ENCODE measurements at regions not wholly inside any gene's neighbourhood (a gene's known extent, or its start where the extent isn't known, plus 50 kb on each side); places are given as distances from the start of the nearest gene placed in this dataset.

DNA sequence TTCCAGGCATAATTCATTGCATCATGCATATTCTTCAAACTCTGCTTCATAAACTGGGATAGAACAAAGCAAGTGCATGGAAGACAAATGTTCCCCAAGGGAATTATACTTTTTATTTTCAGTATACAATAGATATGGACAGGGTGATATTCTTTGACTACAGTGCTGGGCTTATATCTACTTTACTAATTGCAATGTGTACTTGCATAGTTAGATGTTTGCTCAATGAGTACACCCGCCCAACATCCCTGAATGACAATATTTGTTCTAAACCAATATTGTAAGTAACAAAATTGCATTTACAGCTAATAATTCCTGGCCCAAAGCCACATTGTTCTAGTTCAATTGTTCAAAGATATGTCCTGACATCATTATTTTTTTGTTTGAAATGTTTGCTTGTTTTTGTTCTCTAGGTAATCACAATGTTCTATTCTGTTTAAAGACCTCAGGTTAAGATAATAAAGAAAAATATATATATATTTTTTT lies 171.4 kb downstream of the PTN start:
- no peak for DNase-seq

DNA sequence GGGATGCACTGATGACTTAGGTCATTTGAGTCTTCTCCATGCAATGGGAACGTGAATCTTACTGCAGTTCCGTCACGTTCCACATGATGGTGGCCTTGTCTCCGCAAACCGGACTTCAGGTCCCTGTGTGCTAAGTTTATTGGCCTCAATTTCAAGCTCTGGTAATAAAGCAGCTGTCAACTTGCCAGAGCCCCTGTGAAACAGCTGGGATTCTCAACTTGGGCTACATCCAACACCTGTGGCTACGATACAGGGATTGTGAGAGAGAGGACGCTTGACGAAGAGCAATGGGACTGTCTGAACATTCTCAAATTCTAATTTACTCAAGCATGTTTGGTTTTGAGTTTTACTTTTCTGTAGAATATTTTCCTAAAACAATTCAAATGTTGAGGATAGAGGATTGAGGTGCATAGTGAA lies 174.2 kb downstream of the PTN start:
- peak; percentile 85 for DNase-seq

DNA sequence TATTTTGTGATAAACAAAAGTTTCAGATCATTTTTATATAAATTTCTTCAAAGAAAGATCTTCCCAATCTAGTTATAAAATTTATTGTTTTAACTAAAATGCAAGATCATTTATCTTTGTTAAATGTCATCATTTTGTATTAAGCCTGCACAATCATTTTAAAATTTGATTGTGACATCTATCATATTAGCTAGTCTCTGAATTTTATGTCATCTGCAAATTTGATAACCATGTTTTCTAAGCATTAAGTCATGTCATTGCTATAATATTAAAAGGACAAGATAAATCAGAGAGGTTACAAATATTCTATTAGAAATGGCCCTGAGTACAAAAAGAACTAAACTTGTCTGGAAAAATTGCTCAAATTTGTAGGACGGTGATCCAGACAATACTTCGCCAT lies 175.9 kb downstream of the PTN start:
- DNase-seq = no peak

DNA sequence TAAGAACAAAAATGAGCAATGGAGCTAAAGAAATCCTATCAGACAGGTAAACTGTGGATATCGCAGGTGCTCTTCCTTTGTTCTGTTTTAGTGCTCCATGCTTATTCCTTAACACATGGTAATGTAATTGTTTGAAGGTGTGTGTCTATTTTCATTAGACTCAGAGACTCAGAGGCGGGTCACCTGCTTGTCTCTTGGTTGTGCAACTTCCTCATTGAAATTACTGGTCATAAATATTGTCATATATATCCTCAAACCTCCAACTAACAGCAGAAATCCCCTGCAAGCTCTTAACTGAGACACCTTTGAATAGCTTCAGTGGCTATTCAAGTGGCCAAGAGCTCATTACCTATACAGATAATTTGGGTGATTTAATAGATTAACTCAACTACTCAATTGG lies 177.2 kb downstream of the PTN start:
- DNase-seq = no peak

DNA sequence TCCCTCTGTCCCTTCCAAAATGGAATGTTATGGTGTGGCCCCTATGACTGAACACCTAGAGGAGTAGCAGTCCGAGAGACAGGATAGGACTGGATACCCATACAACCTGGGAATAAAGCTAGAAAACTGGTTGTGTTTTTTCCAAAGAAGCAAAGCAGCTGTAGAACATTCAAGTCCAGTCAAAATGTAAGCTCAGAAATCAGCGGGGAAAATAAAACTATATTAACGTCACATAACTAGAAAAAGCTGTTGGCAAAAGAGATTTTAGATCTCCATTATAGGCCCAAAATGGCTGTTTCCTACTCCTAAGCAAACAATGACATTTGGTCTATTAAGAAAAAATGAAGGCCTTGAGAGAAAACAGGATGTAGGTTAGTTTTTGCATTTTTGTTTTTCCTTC lies 177.7 kb downstream of the PTN start:
- DNase-seq = no peak

DNA sequence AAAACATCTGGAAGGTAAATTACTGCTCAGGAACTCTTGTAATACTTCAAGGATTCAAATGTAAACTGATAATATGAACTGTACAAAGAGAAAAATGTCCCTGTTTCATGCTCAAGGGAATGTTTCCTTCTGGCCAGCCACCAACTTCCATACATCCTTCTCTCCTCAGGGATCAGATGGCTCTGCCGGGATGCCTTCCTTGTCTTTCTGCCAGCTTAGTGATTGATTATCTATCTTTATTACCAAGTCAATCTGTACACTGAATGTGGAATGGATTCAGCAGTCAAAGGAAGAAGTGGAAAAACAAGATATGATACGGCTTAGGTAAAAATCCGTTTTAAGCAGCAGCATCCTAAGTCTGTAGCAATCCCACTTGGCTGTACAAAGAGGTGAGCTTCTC lies 178.3 kb downstream of the PTN start:
- DNase-seq = no peak

- no peak for DNase-seq
Measured at GRCh38 chr7:137164251-137164650, 179.3 kb downstream of the PTN start.

DNA sequence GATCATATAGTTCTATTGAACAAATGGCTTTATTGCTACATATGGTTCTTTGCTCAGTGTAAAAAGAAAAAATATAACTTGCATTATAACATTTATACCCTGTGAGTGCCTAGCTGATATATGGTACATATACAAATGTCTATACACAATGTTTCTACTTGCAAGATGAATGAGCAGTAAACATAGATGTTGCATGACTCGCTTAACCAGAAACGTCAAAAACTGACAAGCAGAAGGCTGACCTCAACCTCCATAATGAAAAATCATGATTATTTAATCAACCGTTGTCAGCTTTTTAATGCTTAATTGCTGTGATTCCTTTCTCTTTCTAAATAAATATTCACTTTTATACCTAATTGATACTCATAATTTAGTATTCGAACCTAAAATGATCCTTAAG lies 183.3 kb downstream of the PTN start:
- DNase-seq = no peak

- no peak for DNase-seq
Measured at GRCh38 chr7:137157256-137157655, 186.3 kb downstream of the PTN start.

DNA sequence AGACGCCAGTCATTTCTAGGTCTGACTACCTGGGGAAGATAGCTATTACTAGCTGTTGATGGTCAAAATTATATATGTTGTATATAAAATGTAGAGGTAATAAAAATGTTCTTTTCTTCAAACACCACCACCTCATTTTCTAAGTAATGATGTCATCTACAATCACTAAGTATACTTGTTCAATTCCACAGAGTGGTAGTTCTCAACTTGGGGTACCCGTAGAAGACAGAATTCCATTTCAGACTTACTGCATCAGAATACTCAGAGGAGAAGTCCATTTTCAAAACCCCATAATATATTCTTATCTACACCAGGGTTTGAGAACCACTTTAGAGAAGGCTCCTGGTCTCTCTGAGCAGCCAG lies 191.9 kb downstream of the PTN start:
- no peak for DNase-seq

GRCh38 chr7:137151041-137151689 lies 192.4 kb downstream of the PTN start:
- DNase-seq = peak; percentile 20

GRCh38 chr7:137147338-137147720 lies 196.2 kb downstream of the PTN start:
- DNase-seq = no peak

DNA sequence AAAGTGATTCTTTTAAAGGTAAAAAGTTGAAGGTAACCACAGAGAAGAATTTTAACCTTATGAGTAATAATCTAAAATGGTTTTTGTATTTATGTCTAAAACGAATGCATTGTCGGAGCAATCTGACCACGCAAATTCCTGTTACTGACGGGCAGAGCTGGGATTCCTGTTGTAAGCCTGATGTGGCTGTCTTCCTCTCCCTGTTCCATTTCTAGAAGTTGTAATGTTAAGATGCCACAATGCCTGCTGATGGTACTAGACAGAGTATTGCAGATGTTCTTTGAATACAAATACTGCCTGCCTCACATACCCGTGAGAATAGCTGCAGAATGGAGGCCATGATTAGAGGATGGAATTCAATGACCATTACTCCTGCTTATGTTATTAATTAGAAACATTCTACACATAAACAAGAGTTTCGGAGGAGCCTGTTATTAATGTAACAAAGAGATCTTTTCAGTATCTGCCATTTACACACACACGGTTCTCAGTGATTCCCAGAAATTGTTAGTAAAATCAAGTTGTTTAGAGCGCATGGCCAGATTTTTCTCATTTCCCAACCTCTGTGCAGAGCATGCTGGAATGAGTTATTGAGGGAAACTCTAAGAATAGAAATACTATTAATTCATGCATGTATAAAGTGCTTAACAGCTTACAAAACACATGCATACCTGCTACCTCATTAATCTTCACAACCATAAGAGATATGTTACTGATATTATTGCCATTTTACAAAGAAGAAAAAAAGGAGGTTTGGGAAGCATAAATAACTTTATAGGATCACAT lies 196.8 kb downstream of the PTN start:
- no peak for DNase-seq

GRCh38 chr7:137146012-137146455 lies 197.5 kb downstream of the PTN start:
- DNase-seq = no peak

- DNase-seq = peak; percentile 60
Measured at GRCh38 chr7:137142376-137142775, 201.2 kb downstream of the PTN start.

DNA sequence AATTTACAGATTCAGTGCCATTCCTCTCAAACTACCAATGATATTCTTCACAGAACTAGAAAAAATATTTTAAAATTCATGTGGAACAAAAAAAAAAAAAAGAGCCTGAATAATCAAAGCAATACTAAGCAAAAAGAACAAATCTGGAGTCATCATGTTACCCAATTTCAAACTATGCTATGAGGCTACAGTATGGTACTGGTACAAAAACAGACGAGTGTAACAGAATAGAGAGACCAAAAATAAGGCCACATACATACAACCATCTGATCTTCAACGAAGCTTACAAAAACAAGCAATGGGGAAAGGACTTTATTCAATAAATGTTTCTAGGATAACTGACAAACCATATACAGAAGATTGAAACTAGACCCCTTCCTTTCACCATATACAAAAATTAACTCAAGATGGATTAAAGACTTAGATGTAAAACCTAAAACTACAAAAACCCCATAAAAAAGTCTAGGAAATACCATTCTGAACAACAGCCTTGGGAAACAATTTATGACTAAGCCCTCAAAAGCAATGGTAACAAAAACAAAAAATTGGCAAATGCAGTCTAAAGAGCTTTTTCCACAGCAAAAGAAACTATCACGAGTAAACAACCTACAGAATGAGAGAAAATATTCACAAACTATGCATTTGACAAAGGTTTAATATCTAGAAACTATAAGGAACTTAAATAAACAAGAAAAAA lies 207.7 kb downstream of the PTN start:
- DNase-seq = no peak

- DNase-seq = no peak
Measured at GRCh38 chr7:137130751-137131158, 212.8 kb downstream of the PTN start.

GRCh38 chr7:137129025-137129424 lies 214.5 kb downstream of the PTN start:
- no peak for DNase-seq

DNA sequence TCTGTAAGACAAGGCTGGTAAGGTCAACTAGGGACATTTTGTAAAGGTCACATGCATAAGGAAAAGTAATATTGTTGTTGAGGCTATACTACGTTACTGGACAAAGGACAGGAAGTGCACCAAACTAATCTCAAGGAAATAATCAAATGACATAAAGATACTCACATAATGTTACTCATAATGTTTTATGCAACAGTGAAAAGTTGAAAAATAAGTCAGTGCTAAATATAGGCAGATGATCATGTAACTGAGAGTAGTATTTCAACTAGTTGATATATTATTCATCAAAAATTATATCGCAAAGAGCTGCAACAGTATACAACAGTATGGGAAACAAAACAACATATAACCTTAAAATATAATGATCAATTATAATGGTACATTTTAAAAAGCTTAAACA lies 215.7 kb downstream of the PTN start:
- DNase-seq = no peak

GRCh38 chr7:137127058-137127457 lies 216.5 kb downstream of the PTN start:
- DNase-seq = no peak

GRCh38 chr7:137122145-137122544 lies 221.4 kb downstream of the PTN start:
- no peak for DNase-seq

DNA sequence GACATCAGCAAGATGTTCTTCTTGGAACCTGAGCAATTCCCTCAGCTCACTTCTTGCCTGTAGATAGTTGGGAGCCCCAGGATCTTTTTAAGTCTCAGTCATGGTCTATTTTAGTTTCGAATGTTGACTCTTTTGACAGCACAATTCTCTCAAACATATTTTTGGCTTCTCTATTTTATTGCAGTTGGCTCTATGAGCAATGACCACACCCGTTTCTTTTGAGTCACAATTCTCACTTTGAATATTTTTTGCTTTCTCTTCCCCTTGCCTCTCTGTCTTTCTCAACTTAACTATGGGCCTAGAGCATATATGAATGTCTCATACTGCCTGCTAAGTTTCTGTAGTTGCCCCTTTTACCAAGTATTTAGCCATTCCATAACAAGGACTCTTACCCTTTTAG lies 222.8 kb downstream of the PTN start:
- no peak for DNase-seq

GRCh38 chr7:137110535-137110934 lies 233.0 kb downstream of the PTN start:
- no peak for DNase-seq

DNA sequence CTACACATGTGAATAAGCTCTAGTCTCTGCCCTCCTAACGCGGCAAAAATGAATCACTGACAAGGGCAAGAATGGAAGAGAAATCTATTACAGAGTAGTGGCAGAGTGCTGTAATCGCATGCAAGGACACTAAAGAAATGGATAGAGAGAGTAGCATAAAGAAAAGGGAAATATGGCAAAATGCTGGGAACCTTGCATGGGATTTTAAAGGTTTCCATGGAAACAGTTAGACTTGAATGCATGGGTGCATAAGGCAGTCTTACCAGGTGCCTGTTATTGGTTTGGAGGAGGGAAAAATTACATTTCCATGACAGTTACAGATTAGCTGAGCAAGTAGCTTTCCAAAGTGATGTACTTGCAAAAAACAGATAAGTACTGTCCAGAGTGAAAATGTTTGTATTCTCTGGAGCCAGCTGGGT lies 233.4 kb downstream of the PTN start:
- DNase-seq = no peak

All from NCI-H82 (cell line).